ENCODE measurements at regions not wholly inside any gene's neighbourhood (a gene's known extent, or its start where the extent isn't known, plus 50 kb on each side); places are given as distances from the start of the nearest gene placed in this dataset.
"Not testable (repeated sequence)": the region's sequence is repeated elsewhere in the genome, so short reads cannot be mapped to it uniquely, and the experiment has no call there.

GRCh38 chr3:173217127-173217526 is 76.1 kb upstream of the SPATA16 start:
- Histone ChIP-seq H3K27ac (no peak overlapping the region), H3K9me3 (no peaks in the 10 kb centered on the region), H3K27me3 (no peaks in the 10 kb centered on the region), H3K36me3 (no peaks in the 10 kb centered on the region), H3K4me3 (no peak overlapping the region), H3K4me1 (no peaks in the 10 kb centered on the region)
- intact Hi-C loops (cut with DNase I) = no loop called here
- DNase-seq = no peak
- ATAC-seq = no peak
- TF ChIP-seq, protein P1, sequence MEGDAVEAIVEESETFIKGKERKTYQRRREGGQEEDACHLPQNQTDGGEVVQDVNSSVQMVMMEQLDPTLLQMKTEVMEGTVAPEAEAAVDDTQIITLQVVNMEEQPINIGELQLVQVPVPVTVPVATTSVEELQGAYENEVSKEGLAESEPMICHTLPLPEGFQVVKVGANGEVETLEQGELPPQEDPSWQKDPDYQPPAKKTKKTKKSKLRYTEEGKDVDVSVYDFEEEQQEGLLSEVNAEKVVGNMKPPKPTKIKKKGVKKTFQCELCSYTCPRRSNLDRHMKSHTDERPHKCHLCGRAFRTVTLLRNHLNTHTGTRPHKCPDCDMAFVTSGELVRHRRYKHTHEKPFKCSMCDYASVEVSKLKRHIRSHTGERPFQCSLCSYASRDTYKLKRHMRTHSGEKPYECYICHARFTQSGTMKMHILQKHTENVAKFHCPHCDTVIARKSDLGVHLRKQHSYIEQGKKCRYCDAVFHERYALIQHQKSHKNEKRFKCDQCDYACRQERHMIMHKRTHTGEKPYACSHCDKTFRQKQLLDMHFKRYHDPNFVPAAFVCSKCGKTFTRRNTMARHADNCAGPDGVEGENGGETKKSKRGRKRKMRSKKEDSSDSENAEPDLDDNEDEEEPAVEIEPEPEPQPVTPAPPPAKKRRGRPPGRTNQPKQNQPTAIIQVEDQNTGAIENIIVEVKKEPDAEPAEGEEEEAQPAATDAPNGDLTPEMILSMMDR (IDR thresholded peaks at IDR 0.05) = no peak

DNA sequence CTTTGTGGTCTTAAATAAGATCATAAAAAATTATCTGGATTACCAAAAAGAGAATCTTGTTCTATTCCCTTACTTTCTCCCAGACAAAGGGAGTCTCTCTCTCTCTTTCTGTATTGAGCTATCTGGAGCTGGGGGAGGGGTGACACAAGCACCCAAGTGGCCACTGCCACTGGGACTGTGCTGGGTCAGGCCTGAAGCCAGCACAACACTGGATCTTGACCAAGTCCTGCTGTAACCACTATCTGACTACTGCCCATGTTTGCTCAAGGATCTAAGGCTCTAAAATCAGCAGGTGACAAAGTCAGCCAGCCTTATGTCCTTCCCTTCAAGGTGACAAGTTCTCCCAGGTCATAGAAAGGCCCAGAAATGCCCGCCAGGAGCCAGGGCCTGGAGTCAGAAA is 75.0 kb upstream of the SPATA16 start:
- ATAC-seq (no peak), DNase-seq (no peak)
- no peak overlapping the region for H3K4me3 ChIP-seq
- intact Hi-C loops (cut with DNase I) = no loop called here
- TF ChIP-seq, protein P1 (IDR thresholded peaks at IDR 0.05) = no peak
- no peaks in the 10 kb centered on the region for H3K27me3 ChIP-seq
- H3K4me1 ChIP-seq = no peaks in the 10 kb centered on the region
- H3K9me3 ChIP-seq = no peaks in the 10 kb centered on the region
- no peak overlapping the region for H3K27ac ChIP-seq
- no peaks in the 10 kb centered on the region for H3K36me3 ChIP-seq

DNA sequence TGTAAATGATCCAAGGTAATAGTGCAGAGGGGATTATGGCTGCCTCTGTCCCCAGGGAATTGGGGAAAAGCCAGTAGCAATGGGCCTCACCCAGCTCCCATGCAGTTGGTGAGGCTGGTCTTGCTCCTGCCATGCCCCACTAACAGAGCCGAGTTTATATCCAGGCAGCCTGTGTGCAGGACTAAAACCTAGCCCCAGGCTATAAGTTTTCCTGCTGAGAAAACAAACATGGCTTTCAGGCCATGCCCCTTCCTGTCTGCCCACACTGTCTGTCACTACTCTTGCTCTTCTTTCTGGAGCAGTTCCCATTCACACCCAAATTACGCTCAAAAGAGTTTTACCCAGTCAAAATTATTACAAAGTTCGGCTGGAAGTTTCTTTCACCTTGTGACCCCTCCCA is 73.5 kb upstream of the SPATA16 start:
- ATAC-seq = no peak
- TF ChIP-seq, protein P1 (IDR thresholded peaks at IDR 0.05) = no peak

GRCh38 chr3:173199568-173199967 is 58.5 kb upstream of the SPATA16 start:
- no peaks in the 10 kb centered on the region for H3K4me1 ChIP-seq
- TF ChIP-seq, protein P1 (IDR thresholded peaks at IDR 0.05) = no peak
- DNase-seq (no peak), ATAC-seq (no peak)
- no peak overlapping the region for H3K27ac ChIP-seq
- H3K9me3 ChIP-seq = no peaks in the 10 kb centered on the region
- H3K27me3 ChIP-seq = no peaks in the 10 kb centered on the region
- H3K36me3 ChIP-seq = no peaks in the 10 kb centered on the region
- H3K4me3 ChIP-seq = no peak overlapping the region
- intact Hi-C loops (cut with DNase I) = no loop called here

More for the DNA sequence above, 73.5 kb upstream of the SPATA16 start:
- H3K27me3 ChIP-seq = no peaks in the 10 kb centered on the region
- H3K9me3 ChIP-seq = no peaks in the 10 kb centered on the region
- no peaks in the 10 kb centered on the region for H3K4me1 ChIP-seq
- no peak for DNase-seq
- intact Hi-C loops (cut with DNase I) = no loop called here
- H3K36me3 ChIP-seq = no peaks in the 10 kb centered on the region
- no peak overlapping the region for H3K4me3 ChIP-seq
- no peak overlapping the region for H3K27ac ChIP-seq

- H3K4me3 ChIP-seq; H3K36me3 ChIP-seq; ATAC-seq; intact Hi-C loops (cut with DNase I); H3K4me1 ChIP-seq; H3K27me3 ChIP-seq; DNase-seq; H3K9me3 ChIP-seq; H3K27ac ChIP-seq: not testable (repeated sequence)
These were observed 53.8 kb upstream of the SPATA16 start for GRCh38 chr3:173194868-173195267.

DNA sequence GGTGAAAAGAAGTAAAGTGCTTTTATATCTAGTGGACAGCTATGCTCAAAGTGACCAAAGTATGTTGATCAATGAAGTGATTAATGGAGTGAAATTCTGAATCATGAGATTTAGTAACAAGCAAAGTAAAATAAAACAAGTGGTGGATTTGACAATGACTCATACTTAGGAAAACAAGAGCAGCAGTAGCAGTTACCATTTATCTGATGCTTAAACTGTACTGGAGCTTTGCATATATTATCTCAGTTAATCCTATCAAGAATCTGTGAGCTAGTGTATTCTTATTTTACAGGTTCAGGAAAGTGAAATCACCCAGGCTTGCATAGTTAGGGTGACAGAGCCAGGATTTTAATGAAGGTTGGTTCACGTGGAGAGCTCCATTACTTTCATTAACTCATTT is 50.6 kb upstream of the SPATA16 start:
- TF ChIP-seq, protein P1 (IDR thresholded peaks at IDR 0.05) = no peak
- no peak overlapping the region for H3K27ac ChIP-seq
- no peak for DNase-seq
- intact Hi-C loops (cut with DNase I) = no loop called here
- H3K4me1 ChIP-seq = no peaks in the 10 kb centered on the region
- H3K36me3 ChIP-seq = no peaks in the 10 kb centered on the region
- no peak for ATAC-seq
- no peak overlapping the region for H3K4me3 ChIP-seq
- no peaks in the 10 kb centered on the region for H3K27me3 ChIP-seq
- H3K9me3 ChIP-seq = no peaks in the 10 kb centered on the region
